ENCODE measurements at regions not wholly inside any gene's neighbourhood (a gene's known extent, or its start where the extent isn't known, plus 50 kb on each side); places are given as distances from the start of the nearest gene placed in this dataset.

DNA sequence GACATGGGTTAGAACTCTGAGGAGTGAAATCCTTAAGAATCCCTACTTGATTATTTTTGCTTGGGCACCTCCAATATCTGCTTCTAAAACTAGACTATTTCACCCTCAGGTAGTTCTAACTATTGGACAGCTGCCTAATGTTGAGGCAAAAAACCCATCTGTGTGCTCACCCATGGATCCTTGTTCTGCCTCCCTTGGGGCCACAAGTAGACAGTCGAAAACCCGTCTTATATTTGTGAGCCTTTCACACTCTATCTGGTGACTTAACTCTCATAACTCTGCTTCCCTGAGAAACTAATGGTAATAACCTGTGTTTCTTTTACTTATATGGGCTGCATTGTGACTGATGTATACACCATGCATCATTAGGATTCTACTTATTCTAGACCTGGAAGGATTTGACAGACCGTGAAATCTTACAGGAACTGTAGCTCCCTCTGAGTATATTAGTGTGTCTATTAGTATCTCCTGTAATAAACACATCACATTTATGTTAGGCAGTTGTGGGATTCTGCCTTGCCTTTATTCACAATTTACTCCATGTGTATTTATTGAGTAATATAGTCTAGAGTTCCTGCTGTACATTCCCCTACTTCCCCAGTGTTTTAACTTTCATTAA lies 94.6 kb upstream of the SGCD start:
- TF ChIP-seq, protein P1, sequence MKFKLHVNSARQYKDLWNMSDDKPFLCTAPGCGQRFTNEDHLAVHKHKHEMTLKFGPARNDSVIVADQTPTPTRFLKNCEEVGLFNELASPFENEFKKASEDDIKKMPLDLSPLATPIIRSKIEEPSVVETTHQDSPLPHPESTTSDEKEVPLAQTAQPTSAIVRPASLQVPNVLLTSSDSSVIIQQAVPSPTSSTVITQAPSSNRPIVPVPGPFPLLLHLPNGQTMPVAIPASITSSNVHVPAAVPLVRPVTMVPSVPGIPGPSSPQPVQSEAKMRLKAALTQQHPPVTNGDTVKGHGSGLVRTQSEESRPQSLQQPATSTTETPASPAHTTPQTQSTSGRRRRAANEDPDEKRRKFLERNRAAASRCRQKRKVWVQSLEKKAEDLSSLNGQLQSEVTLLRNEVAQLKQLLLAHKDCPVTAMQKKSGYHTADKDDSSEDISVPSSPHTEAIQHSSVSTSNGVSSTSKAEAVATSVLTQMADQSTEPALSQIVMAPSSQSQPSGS (IDR thresholded peaks at IDR 0.05; ENCODE audit: low read length), result no peak
- TF ChIP-seq TAF1 (IDR thresholded peaks at IDR 0.05; ENCODE audit: low read depth, low read length) (no peak), EZH2 (IDR thresholded peaks at IDR 0.05; ENCODE audit: low read depth, low read length, severe bottlenecking) (no peak), EP300 (IDR thresholded peaks at IDR 0.05; ENCODE audit: borderline replicate concordance in 1 of 2, low read depth in 2 of 2, low read length in 2 of 2) (no peak), POLR2AphosphoS5 (IDR thresholded peaks at IDR 0.05; ENCODE audit: low read depth, low read length) (no peak), JUN (IDR thresholded peaks at IDR 0.05; ENCODE audit: low read depth, low read length) (no peak)

Measured in H1 (cell line).